Endothelial cell of umbilical vein (primary cell): ENCODE measurements at regions not wholly inside any gene's neighbourhood (a gene's known extent, or its start where the extent isn't known, plus 50 kb on each side); places are given as distances from the start of the nearest gene placed in this dataset.

Experiments
- BruUV-seq: library from RNA; stranded (reverse); fragments of 400-500 nt; replicated peaks from 2 replicates; lab custom pipeline; 2021; lab: Mats Ljungman, UMichigan
- CTCF ChIA-PET: fragments of 300-600, 350-600 bp; sonication (Branson Sonifier 250); formaldehyde crosslinking; loops from one replicate; lab custom pipeline; 2021; ENCODE audit warnings: antibody characterized with exemption, inconsistent platforms; lab: Charles Lee
- POLR2A ChIA-PET: fragments of 300-600, 350-600 bp; sonication (Branson Sonifier 250); formaldehyde crosslinking; loops from one replicate; lab custom pipeline; 2021; ENCODE audit warnings: antibody characterized with exemption, inconsistent platforms; lab: Charles Lee
- DNase-seq: peaks from one replicate; pipeline ENCODE4 v3.0.0-alpha.2; 2011; ENCODE audit warnings: low read depth, low spot score
- FAIRE-seq: peaks from 2 replicates; lab custom pipeline; 2011; peaks lifted over from hg19 to GRCh38; lab: Jason Lieb, UNC
- H2AFZ ChIP-seq: 2 replicates; pipeline ENCODE4 v1.6.0; 2012; ENCODE audit warnings: low read depth, low read length, control low read depth, inconsistent platforms
- H3K27ac ChIP-seq: 2 replicates; pipeline ENCODE4 v1.5.1; 2011; ENCODE audit warnings: low read depth, mild to moderate bottlenecking, control low read depth, low read length, moderate library complexity; ENCODE audit not compliant: insufficient read depth
- H3K27me3 ChIP-seq, 2 experiments: 2 replicates each; pipeline versions ENCODE4 v1.6.0 to v1.6.1; 2011; ENCODE audit warnings: low read length in 2 of 2, mixed read lengths in 1 of 2; ENCODE audit not compliant: control insufficient read depth in 2 of 2, insufficient read depth in 2 of 2
- H3K36me3 ChIP-seq, 2 experiments: 2 replicates in 1 of 2; 3 replicates in 1 of 2; pipeline ENCODE4 v1.5.1; 2011; ENCODE audit warnings: low read length in 2 of 2, mild to moderate bottlenecking in 1 of 2, moderate library complexity in 1 of 2; ENCODE audit not compliant: control insufficient read depth in 2 of 2, insufficient read depth in 2 of 2; ENCODE audit errors: extremely low read depth in 1 of 2
- H3K4me1 ChIP-seq: 3 replicates; pipeline ENCODE4 v1.5.1; 2011; ENCODE audit warnings: mild to moderate bottlenecking, low read length; ENCODE audit not compliant: control insufficient read depth, insufficient read depth; ENCODE audit errors: extremely low read depth
- H3K4me2 ChIP-seq: 2 replicates; pipeline ENCODE4 v1.6.1; 2011; ENCODE audit warnings: low read length, control low read depth, mixed read lengths; ENCODE audit not compliant: insufficient read depth
- H3K4me3 ChIP-seq, 3 experiments: fragments of 200-600 bp in 1 of 3; sonication (generic), shearing (Covaris generic) in 1 of 3; replicated peaks in 1 of 3; 2 replicates each; pipeline ENCODE4 v1.5.1; 2011 to 2016; ENCODE audit warnings: control low read depth in 3 of 3, low read length in 3 of 3, mild to moderate bottlenecking in 2 of 3, inconsistent platforms in 1 of 3, low read depth in 1 of 3, moderate library complexity in 1 of 3; ENCODE audit not compliant: insufficient read depth in 1 of 3
- H3K79me2 ChIP-seq: 2 replicates; pipeline ENCODE4 v1.6.0; 2012; ENCODE audit warnings: low read length, inconsistent platforms; ENCODE audit not compliant: control insufficient read depth, insufficient read depth
- H3K9ac ChIP-seq: replicated peaks from 2 replicates; pipeline ENCODE3; 2011; ENCODE audit warnings: low read length, control low read depth; ENCODE audit not compliant: insufficient read depth; ENCODE audit errors: extremely low read depth
- H3K9me1 ChIP-seq: replicated peaks from 3 replicates; pipeline ENCODE4 v1.6.0; 2011; ENCODE audit warnings: mild to moderate bottlenecking, low read length; ENCODE audit not compliant: control insufficient read depth, insufficient read depth; ENCODE audit errors: extremely low read depth
- H3K9me3 ChIP-seq: replicated peaks from 2 replicates; pipeline ENCODE4 v1.5.1; 2012; ENCODE audit warnings: low read length, inconsistent platforms; ENCODE audit not compliant: control insufficient read depth, insufficient read depth
- H4K20me1 ChIP-seq: replicated peaks from 2 replicates; pipeline ENCODE3; 2011; ENCODE audit warnings: mild to moderate bottlenecking, low read length; ENCODE audit not compliant: control insufficient read depth, insufficient read depth; ENCODE audit errors: extremely low read depth
- EZH2 ChIP-seq: IDR thresholded peaks from 2 replicates; pipeline ENCODE4 v1.6.1; 2012; ENCODE audit warnings: borderline replicate concordance, low read depth, mild to moderate bottlenecking, moderate library complexity, low read length, inconsistent platforms; ENCODE audit not compliant: severe bottlenecking
- FOS ChIP-seq: IDR thresholded peaks from 2 replicates; pipeline ENCODE4 v1.6.1; 2011; ENCODE audit warnings: mild to moderate bottlenecking, low read length, moderate library complexity, borderline replicate concordance; ENCODE audit not compliant: insufficient read depth
- GATA2 ChIP-seq: IDR thresholded peaks from 2 replicates; pipeline ENCODE4 v1.7.0; 2011; ENCODE audit warnings: low read depth, mild to moderate bottlenecking, moderate library complexity, mixed read lengths, low read length; ENCODE audit not compliant: insufficient read length, insufficient read depth
- JUN ChIP-seq: IDR thresholded peaks from 2 replicates; pipeline ENCODE4 v1.6.1; 2011; ENCODE audit warnings: borderline replicate concordance, low read depth; ENCODE audit not compliant: insufficient read length, insufficient read depth
- MYC ChIP-seq: IDR thresholded peaks from one replicate; pipeline ENCODE4 v1.6.1; 2011; ENCODE audit warnings: mild to moderate bottlenecking, low read depth, low read length
- POLR2A ChIP-seq: IDR thresholded peaks from 2 replicates; pipeline ENCODE4 v1.6.1; 2012; ENCODE audit warnings: low read depth, mild to moderate bottlenecking, control low read depth, low read length
- POLR2AphosphoS5 ChIP-seq: IDR thresholded peaks from 2 replicates; pipeline ENCODE4 v1.6.1; 2012; ENCODE audit warnings: low read depth, mild to moderate bottlenecking, control low read depth, low read length, moderate library complexity; ENCODE audit not compliant: insufficient read depth
- dilution Hi-C: fragments of 300-500 bp; cut with MboI; formaldehyde crosslinking; loops from one replicate; pipeline ENCODE4 v1.15.0; 2019; ENCODE audit warnings: low sequenced_read_pairs; ENCODE audit not compliant: extremely low pct_ligation_motif_present
- intact Hi-C: fragments of 100-400 bp; cut with micrococcal nuclease; formaldehyde crosslinking; loops from one replicate; pipeline ENCODE4 v1.10.0; 2022
- TF ChIP-seq, protein P1 (sequence below): IDR thresholded peaks from 2 replicates; pipeline ENCODE4 v1.6.1; 2011; ENCODE audit not compliant: insufficient read depth, insufficient read length
- TF ChIP-seq, protein P2 (sequence below), 2 donors: IDR thresholded peaks; 1 replicate in 1 of 2; 2 replicates in 1 of 2; pipeline ENCODE4 v1.5.1; 2011; ENCODE audit warnings: low read length in 2 of 2, mild to moderate bottlenecking in 2 of 2, moderate library complexity in 2 of 2, control low read depth in 1 of 2, inconsistent platforms in 1 of 2, low read depth in 1 of 2; ENCODE audit not compliant: insufficient read depth in 1 of 2; ENCODE audit errors: extremely low read depth in 1 of 2

DNA sequence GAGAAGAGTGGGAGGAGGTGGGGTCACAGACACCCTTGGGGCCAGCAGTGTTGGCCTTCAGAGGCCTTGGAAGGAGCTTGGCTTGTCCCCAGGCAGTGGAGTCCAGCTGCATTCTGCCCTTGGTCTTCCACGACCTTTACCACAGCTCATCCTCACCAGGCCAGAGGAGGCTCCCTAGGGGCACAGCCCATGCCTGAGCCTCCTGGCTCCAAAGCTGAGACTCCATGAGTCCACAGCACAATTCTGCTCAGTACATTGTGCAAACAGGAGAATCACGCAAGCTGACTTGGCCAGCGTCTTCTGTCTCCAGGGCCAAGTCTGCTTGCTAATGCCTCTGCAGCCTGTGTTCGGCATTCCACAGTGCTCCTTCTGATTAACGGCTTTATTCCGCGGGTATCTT, 337.2 kb downstream of the SMOC2 start:
- no peaks in the 10 kb centered on the region for H3K4me1 ChIP-seq
- H3K79me2 ChIP-seq = no peaks in the 10 kb centered on the region
- no peaks in the 10 kb centered on the region for H4K20me1 ChIP-seq
- TF ChIP-seq GATA2 (no peak), MYC (no peak), EZH2 (no peak), FOS (no peak), JUN (no peak), POLR2AphosphoS5 (no peak), POLR2A (no peak)
- TF ChIP-seq, protein P1, sequence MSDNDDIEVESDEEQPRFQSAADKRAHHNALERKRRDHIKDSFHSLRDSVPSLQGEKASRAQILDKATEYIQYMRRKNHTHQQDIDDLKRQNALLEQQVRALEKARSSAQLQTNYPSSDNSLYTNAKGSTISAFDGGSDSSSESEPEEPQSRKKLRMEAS = no peak
- TF ChIP-seq, protein P2, sequence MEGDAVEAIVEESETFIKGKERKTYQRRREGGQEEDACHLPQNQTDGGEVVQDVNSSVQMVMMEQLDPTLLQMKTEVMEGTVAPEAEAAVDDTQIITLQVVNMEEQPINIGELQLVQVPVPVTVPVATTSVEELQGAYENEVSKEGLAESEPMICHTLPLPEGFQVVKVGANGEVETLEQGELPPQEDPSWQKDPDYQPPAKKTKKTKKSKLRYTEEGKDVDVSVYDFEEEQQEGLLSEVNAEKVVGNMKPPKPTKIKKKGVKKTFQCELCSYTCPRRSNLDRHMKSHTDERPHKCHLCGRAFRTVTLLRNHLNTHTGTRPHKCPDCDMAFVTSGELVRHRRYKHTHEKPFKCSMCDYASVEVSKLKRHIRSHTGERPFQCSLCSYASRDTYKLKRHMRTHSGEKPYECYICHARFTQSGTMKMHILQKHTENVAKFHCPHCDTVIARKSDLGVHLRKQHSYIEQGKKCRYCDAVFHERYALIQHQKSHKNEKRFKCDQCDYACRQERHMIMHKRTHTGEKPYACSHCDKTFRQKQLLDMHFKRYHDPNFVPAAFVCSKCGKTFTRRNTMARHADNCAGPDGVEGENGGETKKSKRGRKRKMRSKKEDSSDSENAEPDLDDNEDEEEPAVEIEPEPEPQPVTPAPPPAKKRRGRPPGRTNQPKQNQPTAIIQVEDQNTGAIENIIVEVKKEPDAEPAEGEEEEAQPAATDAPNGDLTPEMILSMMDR (IDR thresholded peaks at IDR 0.05; ENCODE audit: extremely low read depth in 1 of 2, insufficient read depth in 1 of 2, low read depth in 1 of 2, low read length in 2 of 2) = no peak
- CTCF ChIA-PET = no interaction called here
- H3K9me3 ChIP-seq = peaks cover 4% of the 10 kb centered on the region
- H3K4me2 ChIP-seq = no peak overlapping the region
- dilution Hi-C loops = no loop called here
- no peak overlapping the region for H3K4me3 ChIP-seq
- H3K9ac ChIP-seq = no peak overlapping the region
- FAIRE-seq = no peak
- H3K36me3 ChIP-seq = no peaks in the 10 kb centered on the region
- H3K9me1 ChIP-seq = no peaks in the 10 kb centered on the region
- no peaks in the 10 kb centered on the region for H3K27me3 ChIP-seq
- no peak for DNase-seq
- no peak overlapping the region for H2AFZ ChIP-seq
- intact Hi-C loops = no loop called here
- H3K27ac ChIP-seq = no peak overlapping the region
- POLR2A ChIA-PET = no interaction called here
- no TSS peak for BruUV-seq
